Panc1 (cell line): ENCODE measurements at regions not wholly inside any gene's neighbourhood (a gene's known extent, or its start where the extent isn't known, plus 50 kb on each side); places are given as distances from the start of the nearest gene placed in this dataset.

Source experiments
- ATAC-seq: fragments of 200-7000 bp; cut with Tn5 transposase; 2 replicates; pipeline ENCODE4 v1.9.1; 2020; ENCODE audit warnings: mild to moderate bottlenecking, moderate library complexity
- BruUV-seq: library from RNA; stranded (reverse); fragments of 400-500 nt; replicated peaks from 2 replicates; lab custom pipeline; 2021; lab: Mats Ljungman, UMichigan
- CTCF ChIA-PET: fragments of 300-600 bp; sonication (Branson Sonifier 250); formaldehyde crosslinking; loops from one replicate; lab custom pipeline; 2022; ENCODE audit warnings: antibody characterized with exemption; lab: Charles Lee
- POLR2A ChIA-PET: fragments of 300-600 bp; sonication (Branson Sonifier 250); formaldehyde crosslinking; loops from one replicate; lab custom pipeline; 2022; ENCODE audit warnings: antibody characterized with exemption; lab: Charles Lee
- DNase-seq: peaks from one replicate; pipeline ENCODE4 v3.0.0-alpha.2; 2010; ENCODE audit warnings: low read depth, low spot score
- H3K27ac ChIP-seq: 2 replicates; pipeline ENCODE4 v1.5.1; 2011; ENCODE audit warnings: mild to moderate bottlenecking, low read length, inconsistent platforms
- H3K27me3 ChIP-seq: fragments of 200-500 bp; sonication (Bioruptor generic); 2 replicates; pipeline ENCODE4 v1.6.0; 2014; ENCODE audit warnings: low read length, inconsistent platforms; ENCODE audit not compliant: control insufficient read depth, insufficient read depth
- H3K36me3 ChIP-seq: fragments of 200-500 bp; sonication (Bioruptor generic); 2 replicates; pipeline ENCODE4 v1.5.1; 2014; ENCODE audit warnings: inconsistent platforms, mild to moderate bottlenecking, low read length, moderate library complexity; ENCODE audit not compliant: control insufficient read depth, insufficient read depth
- H3K4me1 ChIP-seq: 2 replicates; pipeline ENCODE4 v1.5.1; 2011; ENCODE audit warnings: inconsistent platforms, mild to moderate bottlenecking, low read length, moderate library complexity; ENCODE audit not compliant: control insufficient read depth, insufficient read depth
- H3K4me3 ChIP-seq, 2 experiments: 2 replicates each; pipeline ENCODE4 v1.5.1; 2011 to 2012; ENCODE audit warnings: low read depth in 2 of 2, low read length in 2 of 2, mild to moderate bottlenecking in 2 of 2, inconsistent platforms in 1 of 2, moderate library complexity in 1 of 2
- H3K9me3 ChIP-seq: fragments of 200-500 bp; sonication (Bioruptor generic); 2 replicates; pipeline ENCODE4 v1.5.1; 2014; ENCODE audit warnings: low read depth, mild to moderate bottlenecking, inconsistent platforms, low read length, moderate library complexity; ENCODE audit not compliant: control insufficient read depth, insufficient read depth
- POLR2AphosphoS5 ChIP-seq: IDR thresholded peaks from 2 replicates; pipeline ENCODE4 v1.6.1; 2012; ENCODE audit warnings: mild to moderate bottlenecking, low read depth, low read length, moderate library complexity
- SIN3A ChIP-seq: IDR thresholded peaks from 2 replicates; pipeline ENCODE4 v1.6.1; 2012; ENCODE audit warnings: low read depth, mild to moderate bottlenecking, low read length, moderate library complexity, borderline replicate concordance; ENCODE audit not compliant: insufficient read depth
- TCF7L2 ChIP-seq: IDR thresholded peaks from 2 replicates; pipeline ENCODE4 v1.6.1; 2011; ENCODE audit warnings: mild to moderate bottlenecking, low read depth, low read length, inconsistent platforms
- in situ Hi-C: cut with HindIII; loops from 2 replicates; pipeline ENCODE4 v1.10.0; 2016; ENCODE audit warnings: low sequenced_read_pairs, low pct_unique_long_range_greater_than_20kb
- intact Hi-C: fragments of 100-400 bp; cut with micrococcal nuclease; formaldehyde crosslinking; loops from one replicate; pipeline ENCODE4 v1.10.0; 2022; ENCODE audit not compliant: unreplicated experiment
- TF ChIP-seq, protein P1 (sequence below), 2 experiments: IDR thresholded peaks; 2 replicates each; pipeline ENCODE4 v1.6.1; 2011 to 2012; ENCODE audit warnings: low read depth in 2 of 2, control low read depth in 1 of 2, low read length in 1 of 2, mild to moderate bottlenecking in 1 of 2, moderate library complexity in 1 of 2; ENCODE audit not compliant: insufficient read depth in 1 of 2
- TF ChIP-seq, protein P2 (sequence below): fragments of 450-650 bp; IDR thresholded peaks from 2 replicates; pipeline ENCODE4 v1.5.1; 2017; ENCODE audit warnings: mild to moderate bottlenecking

DNA sequence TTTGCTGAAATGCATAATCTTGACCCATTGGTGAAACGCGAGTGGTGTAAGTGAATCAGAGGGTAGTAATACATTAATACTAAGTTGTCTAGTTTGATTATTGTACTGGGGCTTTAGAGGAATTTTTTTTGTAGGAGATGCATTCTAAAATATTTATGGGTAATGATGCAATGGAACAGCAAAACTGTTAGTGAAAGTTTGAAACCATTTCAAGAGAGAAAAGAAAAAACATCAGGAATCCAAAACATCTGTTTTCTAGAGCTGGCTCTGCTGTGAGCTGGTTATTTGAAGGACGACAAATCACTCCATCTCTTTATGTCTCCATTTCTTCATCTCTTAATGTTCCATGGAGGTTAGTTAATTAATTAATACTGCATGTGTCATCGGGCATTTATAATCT, 351.9 kb upstream of the FAT1 start:
- in situ Hi-C loops, result no loop called here
- TF ChIP-seq, protein P1, sequence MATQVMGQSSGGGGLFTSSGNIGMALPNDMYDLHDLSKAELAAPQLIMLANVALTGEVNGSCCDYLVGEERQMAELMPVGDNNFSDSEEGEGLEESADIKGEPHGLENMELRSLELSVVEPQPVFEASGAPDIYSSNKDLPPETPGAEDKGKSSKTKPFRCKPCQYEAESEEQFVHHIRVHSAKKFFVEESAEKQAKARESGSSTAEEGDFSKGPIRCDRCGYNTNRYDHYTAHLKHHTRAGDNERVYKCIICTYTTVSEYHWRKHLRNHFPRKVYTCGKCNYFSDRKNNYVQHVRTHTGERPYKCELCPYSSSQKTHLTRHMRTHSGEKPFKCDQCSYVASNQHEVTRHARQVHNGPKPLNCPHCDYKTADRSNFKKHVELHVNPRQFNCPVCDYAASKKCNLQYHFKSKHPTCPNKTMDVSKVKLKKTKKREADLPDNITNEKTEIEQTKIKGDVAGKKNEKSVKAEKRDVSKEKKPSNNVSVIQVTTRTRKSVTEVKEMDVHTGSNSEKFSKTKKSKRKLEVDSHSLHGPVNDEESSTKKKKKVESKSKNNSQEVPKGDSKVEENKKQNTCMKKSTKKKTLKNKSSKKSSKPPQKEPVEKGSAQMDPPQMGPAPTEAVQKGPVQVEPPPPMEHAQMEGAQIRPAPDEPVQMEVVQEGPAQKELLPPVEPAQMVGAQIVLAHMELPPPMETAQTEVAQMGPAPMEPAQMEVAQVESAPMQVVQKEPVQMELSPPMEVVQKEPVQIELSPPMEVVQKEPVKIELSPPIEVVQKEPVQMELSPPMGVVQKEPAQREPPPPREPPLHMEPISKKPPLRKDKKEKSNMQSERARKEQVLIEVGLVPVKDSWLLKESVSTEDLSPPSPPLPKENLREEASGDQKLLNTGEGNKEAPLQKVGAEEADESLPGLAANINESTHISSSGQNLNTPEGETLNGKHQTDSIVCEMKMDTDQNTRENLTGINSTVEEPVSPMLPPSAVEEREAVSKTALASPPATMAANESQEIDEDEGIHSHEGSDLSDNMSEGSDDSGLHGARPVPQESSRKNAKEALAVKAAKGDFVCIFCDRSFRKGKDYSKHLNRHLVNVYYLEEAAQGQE (IDR thresholded peaks at IDR 0.05; ENCODE audit: insufficient read depth in 1 of 2, low read depth in 2 of 2, low read length in 1 of 2), result no peak
- TF ChIP-seq, protein P2, sequence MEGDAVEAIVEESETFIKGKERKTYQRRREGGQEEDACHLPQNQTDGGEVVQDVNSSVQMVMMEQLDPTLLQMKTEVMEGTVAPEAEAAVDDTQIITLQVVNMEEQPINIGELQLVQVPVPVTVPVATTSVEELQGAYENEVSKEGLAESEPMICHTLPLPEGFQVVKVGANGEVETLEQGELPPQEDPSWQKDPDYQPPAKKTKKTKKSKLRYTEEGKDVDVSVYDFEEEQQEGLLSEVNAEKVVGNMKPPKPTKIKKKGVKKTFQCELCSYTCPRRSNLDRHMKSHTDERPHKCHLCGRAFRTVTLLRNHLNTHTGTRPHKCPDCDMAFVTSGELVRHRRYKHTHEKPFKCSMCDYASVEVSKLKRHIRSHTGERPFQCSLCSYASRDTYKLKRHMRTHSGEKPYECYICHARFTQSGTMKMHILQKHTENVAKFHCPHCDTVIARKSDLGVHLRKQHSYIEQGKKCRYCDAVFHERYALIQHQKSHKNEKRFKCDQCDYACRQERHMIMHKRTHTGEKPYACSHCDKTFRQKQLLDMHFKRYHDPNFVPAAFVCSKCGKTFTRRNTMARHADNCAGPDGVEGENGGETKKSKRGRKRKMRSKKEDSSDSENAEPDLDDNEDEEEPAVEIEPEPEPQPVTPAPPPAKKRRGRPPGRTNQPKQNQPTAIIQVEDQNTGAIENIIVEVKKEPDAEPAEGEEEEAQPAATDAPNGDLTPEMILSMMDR, result no peak
- TF ChIP-seq TCF7L2, result no peak
- TF ChIP-seq POLR2AphosphoS5, result no peak
- TF ChIP-seq SIN3A, result no peak

DNA sequence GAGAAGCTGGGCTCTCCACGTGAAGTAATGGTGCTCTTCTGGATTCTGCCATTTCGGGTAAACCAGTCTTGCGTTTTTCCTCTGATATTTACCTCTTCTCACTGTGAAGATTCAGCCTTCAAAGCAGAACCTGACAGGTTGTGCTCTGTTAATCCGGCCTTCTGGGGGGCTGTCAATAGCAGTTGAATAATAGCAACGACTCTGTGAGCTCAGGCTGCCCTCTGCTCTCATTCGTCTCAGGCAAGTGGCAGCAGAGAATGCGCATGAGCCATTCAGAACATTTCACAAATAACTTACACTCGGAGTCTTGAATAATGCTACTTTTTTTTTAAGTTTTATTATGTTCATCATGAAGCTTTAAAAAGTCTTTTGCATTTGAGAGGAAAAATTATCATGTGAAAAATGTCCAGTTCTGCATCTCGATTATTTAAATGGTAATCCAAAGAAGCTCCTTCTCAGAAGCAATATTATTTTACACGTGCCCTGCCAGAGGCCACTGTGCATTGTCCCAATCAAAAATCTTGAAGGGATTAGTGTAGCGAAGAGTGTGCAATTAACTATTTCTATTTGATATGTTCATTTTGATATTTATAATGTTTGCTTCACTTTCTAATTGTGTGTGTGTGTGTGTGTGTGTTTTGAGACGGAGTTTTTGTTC, 354.2 kb upstream of the FAT1 start:
- ChIA-PET POLR2A (no interaction called here), CTCF (no interaction called here)
- DNase-seq (no peak), ATAC-seq (no peak)
- no peaks in the 10 kb centered on the region for H3K4me1 ChIP-seq
- TF ChIP-seq, protein P2, result no peak
- TF ChIP-seq TCF7L2 (no peak), POLR2AphosphoS5 (no peak), SIN3A (no peak)
- TF ChIP-seq, protein P1 (IDR thresholded peaks at IDR 0.05; ENCODE audit: insufficient read depth in 1 of 2, low read depth in 2 of 2, low read length in 1 of 2), result no peak
- no TSS peak for BruUV-seq
- H3K27ac ChIP-seq, result no peak overlapping the region
- in situ Hi-C loops (no loop called here), intact Hi-C loops (no loop called here)
- no peaks in the 10 kb centered on the region for H3K9me3 ChIP-seq
- H3K4me3 ChIP-seq, result no peak overlapping the region
- H3K27me3 ChIP-seq, result no peaks in the 10 kb centered on the region
- H3K36me3 ChIP-seq, result no peaks in the 10 kb centered on the region

More for the DNA sequence above, 351.9 kb upstream of the FAT1 start:
- Histone ChIP-seq H3K4me1 (no peaks in the 10 kb centered on the region), H3K27ac (no peak overlapping the region), H3K27me3 (no peaks in the 10 kb centered on the region), H3K9me3 (no peaks in the 10 kb centered on the region), H3K36me3 (no peaks in the 10 kb centered on the region), H3K4me3 (no peak overlapping the region)
- DNase-seq (no peak), ATAC-seq (no peak)
- intact Hi-C loops, result no loop called here
- BruUV-seq, result no TSS peak
- POLR2A ChIA-PET, result no interaction called here
- CTCF ChIA-PET, result no interaction called here
